Renal cortex interstitium (tissue), 11 donors: ENCODE measurements at regions not wholly inside any gene's neighbourhood (a gene's known extent, or its start where the extent isn't known, plus 50 kb on each side); places are given as distances from the start of the nearest gene placed in this dataset.

Experiments used
- DNase-seq, 11 donors: peaks; one replicate each; pipeline ENCODE4 v3.0.0-alpha.2; 2013; ENCODE audit warnings: low read depth in 9 of 11, low spot score in 4 of 11; ENCODE audit errors: extremely low read depth in 1 of 11

GRCh38 chrX:97666890-97667289, 783.2 kb downstream of the RPA4 start:
- no peak for DNase-seq

- DNase-seq, result no peak
Observed at GRCh38 chrX:97668126-97668525, 784.4 kb downstream of the RPA4 start.

GRCh38 chrX:97672138-97672537, 788.4 kb downstream of the RPA4 start:
- DNase-seq, result no peak

- DNase-seq, result no peak
Observed at GRCh38 chrX:97672608-97673007, 788.9 kb downstream of the RPA4 start.

- DNase-seq, result no peak
Observed at GRCh38 chrX:97673135-97673534, 789.4 kb downstream of the RPA4 start.

- DNase-seq, result no peak
Observed at GRCh38 chrX:97682991-97683840, 799.5 kb downstream of the RPA4 start.

GRCh38 chrX:97685753-97686152, 802.0 kb downstream of the RPA4 start:
- DNase-seq, result peak in 1 of 11 donors; percentile 2

- DNase-seq, result no peak
Observed at GRCh38 chrX:97691901-97692455, 808.3 kb downstream of the RPA4 start.

- DNase-seq, result no peak
Observed at GRCh38 chrX:97692575-97692974, 808.9 kb downstream of the RPA4 start.

- DNase-seq, result no peak
Observed at GRCh38 chrX:97700547-97700946, 816.8 kb downstream of the RPA4 start.

GRCh38 chrX:97704474-97704873, 820.8 kb downstream of the RPA4 start:
- DNase-seq, result no peak

GRCh38 chrX:97704881-97705280, 821.2 kb downstream of the RPA4 start:
- no peak for DNase-seq

GRCh38 chrX:97705936-97706335, 822.2 kb downstream of the RPA4 start:
- no peak for DNase-seq

- no peak for DNase-seq
Observed at GRCh38 chrX:97714072-97714471, 830.4 kb downstream of the RPA4 start.

- DNase-seq, result no peak
Observed at GRCh38 chrX:97728215-97728614, 844.5 kb downstream of the RPA4 start.

GRCh38 chrX:97740044-97740443, 856.3 kb downstream of the RPA4 start:
- no peak for DNase-seq

- DNase-seq, result no peak
Observed at GRCh38 chrX:97740886-97741285, 857.2 kb downstream of the RPA4 start.

GRCh38 chrX:97743014-97743413, 859.3 kb downstream of the RPA4 start:
- no peak for DNase-seq

GRCh38 chrX:97747346-97747745, 863.6 kb downstream of the RPA4 start:
- no peak for DNase-seq

- DNase-seq, result no peak
Observed at GRCh38 chrX:97751016-97751415, 867.3 kb downstream of the RPA4 start.

GRCh38 chrX:97751735-97752134, 868.0 kb downstream of the RPA4 start:
- DNase-seq, result no peak
